WI38 (cell line): ENCODE measurements at regions not wholly inside any gene's neighbourhood (a gene's known extent, or its start where the extent isn't known, plus 50 kb on each side); places are given as distances from the start of the nearest gene placed in this dataset.

Experiments used
- H3K4me3 ChIP-seq: 2 replicates; pipeline ENCODE4 v1.5.1; 2011; ENCODE audit warnings: low read depth, mild to moderate bottlenecking, control low read depth, low read length
- CTCF ChIP-seq: IDR thresholded peaks from 2 replicates; pipeline ENCODE4 v1.5.1; 2012; ENCODE audit warnings: low read depth, mild to moderate bottlenecking, control low read depth, low read length

- H3K4me3 ChIP-seq, result no peak overlapping the region
- no peak for TF ChIP-seq CTCF
Observed at GRCh38 chr22:27679176-27679575, 122.4 kb downstream of the MN1 start.

DNA sequence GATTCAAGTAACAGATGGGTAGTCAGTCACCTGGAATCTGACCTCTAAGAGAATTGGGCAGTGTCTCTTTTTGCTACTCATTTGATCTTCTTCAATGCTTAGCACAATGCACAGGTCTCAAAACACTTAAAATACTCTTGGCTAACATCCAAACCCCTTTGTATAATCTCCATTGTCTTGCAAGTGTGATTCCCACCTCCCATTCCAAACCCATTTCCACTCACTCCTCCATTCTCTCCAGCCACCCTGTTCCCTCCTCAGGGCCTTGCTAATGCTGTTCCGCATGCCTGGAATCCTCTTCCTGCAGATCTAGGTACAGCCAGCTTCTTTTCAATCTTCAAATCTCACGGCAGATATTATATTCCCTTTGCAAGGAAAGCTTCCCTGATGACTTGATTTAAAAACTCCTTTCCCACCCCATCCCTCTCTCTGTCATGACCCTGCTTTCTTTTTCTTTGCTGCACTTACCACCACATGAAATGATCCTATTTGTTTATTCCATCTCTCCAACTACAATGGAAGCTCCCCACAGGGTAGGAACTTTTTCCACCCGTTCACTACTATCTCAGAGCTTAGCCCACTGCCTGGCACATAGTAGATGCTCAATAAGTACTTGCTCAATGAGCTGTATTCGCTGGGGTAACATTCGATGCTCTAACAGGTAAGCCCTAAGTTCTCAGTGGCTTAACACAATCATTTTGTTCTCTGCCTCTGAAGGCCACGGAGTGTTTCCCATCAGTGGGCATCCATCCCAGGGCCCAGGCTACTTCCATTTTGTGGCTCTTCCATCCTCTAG lies 121.7 kb downstream of the MN1 start:
- no peak overlapping the region for H3K4me3 ChIP-seq

GRCh38 chr22:27680636-27681035 lies 120.9 kb downstream of the MN1 start:
- no peak for TF ChIP-seq CTCF
- no peak overlapping the region for H3K4me3 ChIP-seq

More for the DNA sequence above, 121.7 kb downstream of the MN1 start:
- TF ChIP-seq CTCF, result no peak

GRCh38 chr22:27681037-27681436 lies 120.5 kb downstream of the MN1 start:
- no peak overlapping the region for H3K4me3 ChIP-seq
- TF ChIP-seq CTCF, result no peak

DNA sequence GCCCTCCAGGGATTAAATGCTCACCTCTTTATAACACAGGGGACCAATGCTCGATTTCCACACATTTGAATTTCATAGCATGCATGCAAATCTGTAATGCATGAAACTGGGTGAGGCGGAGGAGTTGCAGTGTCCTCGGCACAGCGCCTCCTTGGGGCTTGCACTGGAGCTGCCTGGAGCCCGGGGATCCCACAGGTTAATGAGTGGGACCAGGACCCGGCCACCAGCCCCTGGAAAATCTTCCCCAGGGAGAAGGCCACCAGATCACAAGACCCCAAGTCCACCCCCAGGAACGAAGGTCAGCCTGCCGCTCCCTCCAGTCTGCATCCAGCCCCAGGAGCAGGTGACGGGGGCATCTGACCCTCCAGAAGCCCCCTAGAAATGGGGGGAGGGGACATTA lies 119.1 kb downstream of the MN1 start:
- TF ChIP-seq CTCF, result 0 out of 2 replicates have a peak, but pooled peaks have one; percentile 14
- no peak overlapping the region for H3K4me3 ChIP-seq

- H3K4me3 ChIP-seq, result no peak overlapping the region
- TF ChIP-seq CTCF, result no peak
Observed at GRCh38 chr22:27684901-27685300, 116.7 kb downstream of the MN1 start.

GRCh38 chr22:27685515-27685914 lies 116.0 kb downstream of the MN1 start:
- TF ChIP-seq CTCF, result no peak
- H3K4me3 ChIP-seq, result no peak overlapping the region
